Chondrocyte (in vitro differentiated cells): ENCODE measurements at regions not wholly inside any gene's neighbourhood (a gene's known extent, or its start where the extent isn't known, plus 50 kb on each side); places are given as distances from the start of the nearest gene placed in this dataset.
A peak's percentile ranks its signal among the peaks of the same experiment; 100 is the strongest.
"Not testable (repeated sequence)": the region's sequence is repeated elsewhere in the genome, so short reads cannot be mapped to it uniquely, and the experiment has no call there.

Source experiments
- DNase-seq: peaks from one replicate; pipeline ENCODE4 v3.0.0; 2021; ENCODE audit warnings: mixed read lengths, low spot score
- H3K27ac Mint-ChIP-seq: one replicate; pipeline ENCODE4 v1.8.0; 2021; ENCODE audit warnings: mild to moderate bottlenecking, moderate library complexity, mixed read lengths; ENCODE audit not compliant: unreplicated experiment
- H3K27me3 Mint-ChIP-seq: 2 replicates; pipeline ENCODE4 v1.8.0; 2021; ENCODE audit warnings: low read depth, mixed read lengths
- H3K36me3 Mint-ChIP-seq: 2 replicates; pipeline ENCODE4 v1.8.0; 2021; ENCODE audit warnings: low read depth, mixed read lengths
- H3K4me1 Mint-ChIP-seq: 2 replicates; pipeline ENCODE4 v1.8.0; 2021; ENCODE audit warnings: low read depth, mild to moderate bottlenecking, mixed read lengths
- H3K4me3 Mint-ChIP-seq: one replicate; pipeline ENCODE4 v1.8.0; 2021; ENCODE audit warnings: mild to moderate bottlenecking, moderate library complexity, mixed read lengths; ENCODE audit not compliant: unreplicated experiment
- H3K9me3 Mint-ChIP-seq: 2 replicates; pipeline ENCODE4 v1.8.0; 2021; ENCODE audit warnings: low read depth, mixed read lengths
- CTCF ChIP-seq: fragments of 200-600 bp; sonication (generic); IDR thresholded peaks from 2 replicates; pipeline ENCODE4 v1.5.0; 2021; ENCODE audit warnings: antibody characterized with exemption, mild to moderate bottlenecking, moderate library complexity

- peaks cover 22% of the 10 kb centered on the region for H3K9me3 Mint-ChIP-seq
- H3K4me1 Mint-ChIP-seq, result no peaks in the 10 kb centered on the region
- H3K36me3 Mint-ChIP-seq, result no peaks in the 10 kb centered on the region
- no peaks in the 10 kb centered on the region for H3K27me3 Mint-ChIP-seq
- no peak for TF ChIP-seq CTCF
- H3K4me3 Mint-ChIP-seq, result no peak overlapping the region
- H3K27ac Mint-ChIP-seq, result no peak overlapping the region
- DNase-seq, result no peak
Measured at GRCh38 chr18:15005313-15006130, 257.6 kb downstream of the ANKRD30B start.

GRCh38 chr18:15006616-15007015 is 258.6 kb downstream of the ANKRD30B start:
- peak; percentile 37 for DNase-seq
- not testable (repeated sequence) for H3K27me3 Mint-ChIP-seq, H3K36me3 Mint-ChIP-seq, H3K4me1 Mint-ChIP-seq, H3K27ac Mint-ChIP-seq, H3K4me3 Mint-ChIP-seq
- peaks cover 25% of the 10 kb centered on the region for H3K9me3 Mint-ChIP-seq

- H3K27me3 Mint-ChIP-seq, H3K27ac Mint-ChIP-seq, H3K4me1 Mint-ChIP-seq, H3K4me3 Mint-ChIP-seq, H3K36me3 Mint-ChIP-seq, DNase-seq: not testable (repeated sequence)
- H3K9me3 Mint-ChIP-seq, result peaks cover 20% of the 10 kb centered on the region
Measured at GRCh38 chr18:15026041-15026440, 278.1 kb downstream of the ANKRD30B start.

GRCh38 chr18:15028037-15028436 is 280.1 kb downstream of the ANKRD30B start:
- peaks cover 12% of the 10 kb centered on the region for H3K9me3 Mint-ChIP-seq
- H3K36me3 Mint-ChIP-seq, DNase-seq, H3K4me1 Mint-ChIP-seq, H3K27me3 Mint-ChIP-seq, H3K27ac Mint-ChIP-seq, H3K4me3 Mint-ChIP-seq: not testable (repeated sequence)
- TF ChIP-seq CTCF, result peak; percentile 64

GRCh38 chr18:15060279-15060880 is 312.4 kb downstream of the ANKRD30B start:
- not testable (repeated sequence) for H3K27me3 Mint-ChIP-seq, H3K36me3 Mint-ChIP-seq, H3K4me1 Mint-ChIP-seq, H3K4me3 Mint-ChIP-seq, DNase-seq, H3K27ac Mint-ChIP-seq
- peaks cover 32% of the 10 kb centered on the region for H3K9me3 Mint-ChIP-seq

GRCh38 chr18:15061289-15061896 is 313.4 kb downstream of the ANKRD30B start:
- not testable (repeated sequence) for H3K4me3 Mint-ChIP-seq, H3K36me3 Mint-ChIP-seq, H3K27ac Mint-ChIP-seq, H3K27me3 Mint-ChIP-seq, H3K4me1 Mint-ChIP-seq
- H3K9me3 Mint-ChIP-seq, result peaks cover 24% of the 10 kb centered on the region
- DNase-seq, result peak; percentile 65

- peaks cover 37% of the 10 kb centered on the region for H3K9me3 Mint-ChIP-seq
- not testable (repeated sequence) for H3K27me3 Mint-ChIP-seq, H3K4me3 Mint-ChIP-seq
Measured at GRCh38 chr18:15066434-15066833, 318.5 kb downstream of the ANKRD30B start.

GRCh38 chr18:15071311-15071710 is 323.3 kb downstream of the ANKRD30B start:
- DNase-seq, H3K27me3 Mint-ChIP-seq, H3K36me3 Mint-ChIP-seq, H3K4me1 Mint-ChIP-seq, H3K4me3 Mint-ChIP-seq, H3K27ac Mint-ChIP-seq: not testable (repeated sequence)
- peaks cover 38% of the 10 kb centered on the region for H3K9me3 Mint-ChIP-seq

More at GRCh38 chr18:15066434-15066833, 318.5 kb downstream of the ANKRD30B start:
- not testable (repeated sequence) for DNase-seq, H3K27ac Mint-ChIP-seq, H3K36me3 Mint-ChIP-seq, H3K4me1 Mint-ChIP-seq
